AG10803 (cell line): ENCODE measurements at regions not wholly inside any gene's neighbourhood (a gene's known extent, or its start where the extent isn't known, plus 50 kb on each side); places are given as distances from the start of the nearest gene placed in this dataset.
A peak's percentile ranks its signal among the peaks of the same experiment; 100 is the strongest.

Source experiments
- DNase-seq: peaks from one replicate; pipeline ENCODE4 v3.0.0; 2010; ENCODE audit warnings: low read depth
- H3K4me3 ChIP-seq: 2 replicates; pipeline ENCODE4 v1.5.1; 2011; ENCODE audit warnings: mild to moderate bottlenecking, low read length, control low read depth
- TF ChIP-seq, protein P1 (sequence below): conservative IDR thresholded peaks from 2 replicates; pipeline ENCODE4 v1.5.1; 2011; ENCODE audit warnings: mild to moderate bottlenecking, low read length, control low read depth, inconsistent platforms

DNA sequence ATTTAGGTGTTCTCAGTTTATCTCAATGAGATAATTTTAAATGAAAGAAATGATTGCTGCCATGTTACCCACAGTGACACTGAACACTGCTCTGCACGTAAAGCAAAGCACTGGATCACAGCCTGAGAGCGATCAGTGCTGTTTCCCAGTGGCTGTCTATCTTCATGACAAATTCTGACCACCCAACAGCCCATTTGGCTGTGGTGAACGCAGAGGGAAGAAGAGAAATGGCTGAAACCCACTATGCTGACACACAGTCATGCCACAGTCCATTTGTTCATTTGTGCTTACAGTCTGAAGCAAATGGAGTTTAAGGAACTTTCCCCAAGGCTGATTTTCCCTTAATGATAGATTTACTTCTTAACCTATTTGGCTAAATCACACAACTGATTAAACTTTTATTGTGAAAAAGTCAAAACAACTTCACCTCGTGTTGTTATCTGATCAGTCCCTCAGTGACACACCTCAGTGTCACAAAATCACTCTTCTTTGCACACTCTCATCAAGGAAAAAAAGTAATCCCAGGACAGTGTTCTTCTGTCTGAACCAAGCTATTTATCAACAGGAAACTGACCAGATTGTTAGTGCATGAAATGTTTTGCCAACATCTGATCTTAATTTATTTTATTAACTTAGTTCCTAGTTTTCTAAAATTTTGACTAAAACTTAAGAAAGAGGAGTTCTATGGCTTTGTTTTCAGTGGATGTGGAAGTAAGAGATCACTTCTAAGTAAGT, 225.1 kb downstream of the TBX18 start:
- no peak overlapping the region for H3K4me3 ChIP-seq

GRCh38 chr6:84536885-84537638, 227.3 kb downstream of the TBX18 start:
- no peak overlapping the region for H3K4me3 ChIP-seq
- TF ChIP-seq, protein P1, sequence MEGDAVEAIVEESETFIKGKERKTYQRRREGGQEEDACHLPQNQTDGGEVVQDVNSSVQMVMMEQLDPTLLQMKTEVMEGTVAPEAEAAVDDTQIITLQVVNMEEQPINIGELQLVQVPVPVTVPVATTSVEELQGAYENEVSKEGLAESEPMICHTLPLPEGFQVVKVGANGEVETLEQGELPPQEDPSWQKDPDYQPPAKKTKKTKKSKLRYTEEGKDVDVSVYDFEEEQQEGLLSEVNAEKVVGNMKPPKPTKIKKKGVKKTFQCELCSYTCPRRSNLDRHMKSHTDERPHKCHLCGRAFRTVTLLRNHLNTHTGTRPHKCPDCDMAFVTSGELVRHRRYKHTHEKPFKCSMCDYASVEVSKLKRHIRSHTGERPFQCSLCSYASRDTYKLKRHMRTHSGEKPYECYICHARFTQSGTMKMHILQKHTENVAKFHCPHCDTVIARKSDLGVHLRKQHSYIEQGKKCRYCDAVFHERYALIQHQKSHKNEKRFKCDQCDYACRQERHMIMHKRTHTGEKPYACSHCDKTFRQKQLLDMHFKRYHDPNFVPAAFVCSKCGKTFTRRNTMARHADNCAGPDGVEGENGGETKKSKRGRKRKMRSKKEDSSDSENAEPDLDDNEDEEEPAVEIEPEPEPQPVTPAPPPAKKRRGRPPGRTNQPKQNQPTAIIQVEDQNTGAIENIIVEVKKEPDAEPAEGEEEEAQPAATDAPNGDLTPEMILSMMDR: no peak
- DNase-seq: no peak

More for the DNA sequence above, 225.1 kb downstream of the TBX18 start:
- DNase-seq: peak; percentile 49
- TF ChIP-seq, protein P1: no peak

- no peak overlapping the region for H3K4me3 ChIP-seq
- TF ChIP-seq, protein P1: no peak
- no peak for DNase-seq
Observed at GRCh38 chr6:84528201-84528600, 236.2 kb downstream of the TBX18 start.

- no peak for DNase-seq
- H3K4me3 ChIP-seq: no peak overlapping the region
- TF ChIP-seq, protein P1: no peak
Observed at GRCh38 chr6:84526631-84527030, 237.8 kb downstream of the TBX18 start.

- DNase-seq: no peak
- TF ChIP-seq, protein P1: no peak
- no peak overlapping the region for H3K4me3 ChIP-seq
Observed at GRCh38 chr6:84525907-84526306, 238.5 kb downstream of the TBX18 start.

DNA sequence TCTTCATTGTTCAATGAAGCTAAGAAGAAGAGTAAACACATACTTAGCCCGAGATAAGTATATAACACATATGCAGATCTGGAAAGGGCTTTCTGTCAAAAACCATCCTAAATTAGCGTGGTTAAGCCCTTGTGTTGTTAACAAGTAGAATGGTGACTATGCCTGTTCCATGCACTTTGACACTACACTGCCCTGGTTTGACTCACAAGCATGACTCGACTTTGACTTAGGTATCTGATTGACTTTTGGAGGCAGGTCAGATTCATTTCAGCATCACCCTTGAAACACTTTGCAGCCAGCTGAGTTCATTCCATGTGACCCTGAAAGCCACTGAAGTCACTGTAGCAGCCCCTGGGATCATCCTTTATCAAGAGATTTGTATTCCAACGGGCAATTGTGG, 239.8 kb downstream of the TBX18 start:
- H3K4me3 ChIP-seq: no peak overlapping the region
- TF ChIP-seq, protein P1: no peak
- no peak for DNase-seq

GRCh38 chr6:84522135-84522549, 242.3 kb downstream of the TBX18 start:
- no peak overlapping the region for H3K4me3 ChIP-seq
- TF ChIP-seq, protein P1: no peak
- DNase-seq: peak; percentile 79
